HepG2 (cell line): ENCODE measurements at regions not wholly inside any gene's neighbourhood (a gene's known extent, or its start where the extent isn't known, plus 50 kb on each side); places are given as distances from the start of the nearest gene placed in this dataset.

Experiments used
- ATAC-seq: fragments of 200-7000 bp; cut with Tn5 transposase; 3 replicates; pipeline ENCODE4 v1.9.1; 2020; ENCODE audit warnings: mild to moderate bottlenecking, moderate library complexity
- BruUV-seq: library from RNA; stranded (reverse); fragments of 400-500 nt; replicated peaks from 2 replicates; lab custom pipeline; 2021; lab: Mats Ljungman, UMichigan
- CTCF ChIA-PET: fragments of 300-600 bp; formaldehyde crosslinking; extraction: SDS; loops from one replicate; lab custom pipeline; 2021; ENCODE audit warnings: low total read pairs, inconsistent platforms, low intra/inter-chr PET ratio; lab: Yijun Ruan, JAX
- POLR2A ChIA-PET: fragments of 350-600 bp; sonication (Branson Sonifier 250); formaldehyde crosslinking; loops from one replicate; lab custom pipeline; 2020; ENCODE audit warnings: antibody characterized with exemption, inconsistent platforms; lab: Yijun Ruan, JAX
- DNase-seq: peaks from one replicate; pipeline ENCODE4 v3.0.0-alpha.2; 2015; ENCODE audit warnings: low spot score
- FAIRE-seq: peaks from 3 replicates; lab custom pipeline; 2011; peaks lifted over from hg19 to GRCh38; lab: Jason Lieb, UNC
- H2AFZ ChIP-seq: one replicate; pipeline ENCODE4 v1.6.1; 2011; ENCODE audit warnings: low read length, inconsistent platforms
- H3K27ac ChIP-seq: fragments of 300-600 bp; 3 replicates; pipeline ENCODE4 v1.8.0; 2011; ENCODE audit warnings: mixed run types, mild to moderate bottlenecking, mixed read lengths, low read length, inconsistent platforms; ENCODE audit not compliant: insufficient read depth; ENCODE audit errors: extremely low read length
- H3K27me3 ChIP-seq, 2 experiments: fragments of 200-600 bp in 1 of 2; 2 replicates in 1 of 2; 3 replicates in 1 of 2; pipeline versions ENCODE4 v1.6.0 to v1.8.0; 2011; ENCODE audit warnings: low read length in 2 of 2, mild to moderate bottlenecking in 2 of 2, moderate library complexity in 2 of 2, inconsistent platforms in 1 of 2; ENCODE audit not compliant: insufficient read depth in 2 of 2, control insufficient read depth in 1 of 2
- H3K36me3 ChIP-seq, 2 experiments: fragments of 200-600 bp in 1 of 2; replicated peaks in 1 of 2; 2 replicates in 1 of 2; 3 replicates in 1 of 2; pipeline versions ENCODE4 v1.5.1 to v1.8.0; 2011; ENCODE audit warnings: low read length in 2 of 2, inconsistent platforms in 1 of 2; ENCODE audit not compliant: insufficient read depth in 2 of 2, control insufficient read depth in 1 of 2
- H3K4me1 ChIP-seq: 2 replicates; pipeline ENCODE4 v1.5.1; 2012; ENCODE audit warnings: low read length, inconsistent platforms; ENCODE audit not compliant: insufficient read depth
- H3K4me2 ChIP-seq: 2 replicates; pipeline ENCODE4 v1.6.0; 2011; ENCODE audit warnings: low read depth, low read length, inconsistent platforms
- H3K4me3 ChIP-seq, 3 experiments: fragments of 200-600 bp in 1 of 3; sonication (generic), shearing (Covaris generic) in 1 of 3; replicated peaks in 1 of 3; 2 replicates each; pipeline ENCODE4 v1.5.1; 2011 to 2016; ENCODE audit warnings: low read length in 3 of 3, inconsistent platforms in 2 of 3, low read depth in 2 of 3, mild to moderate bottlenecking in 2 of 3, control low read depth in 1 of 3, mixed read lengths in 1 of 3; ENCODE audit not compliant: insufficient read depth in 1 of 3
- H3K79me2 ChIP-seq: one replicate; pipeline ENCODE4 v1.6.1; 2011; ENCODE audit warnings: low read length, inconsistent platforms; ENCODE audit not compliant: insufficient read depth
- H3K9ac ChIP-seq: 2 replicates; pipeline ENCODE4 v1.6.0; 2011; ENCODE audit warnings: mild to moderate bottlenecking, low read depth, low read length, inconsistent platforms; ENCODE audit not compliant: insufficient read depth
- H3K9me3 ChIP-seq: 2 replicates; pipeline ENCODE4 v1.5.1; 2012; ENCODE audit warnings: mild to moderate bottlenecking, low read length
- H4K20me1 ChIP-seq: 2 replicates; pipeline ENCODE4 v1.6.0; 2011; ENCODE audit warnings: inconsistent platforms, mild to moderate bottlenecking, low read length, moderate library complexity; ENCODE audit not compliant: insufficient read depth
- ARNTL ChIP-seq: sonication (generic); formaldehyde crosslinking; IDR thresholded peaks from 2 replicates; pipeline ENCODE4 v1.4.0; 2020; ENCODE audit warnings: mild to moderate bottlenecking, missing genetic modification reagents
- HMG20A ChIP-seq: IDR thresholded peaks from 2 replicates; pipeline ENCODE4 v1.6.1; 2016; ENCODE audit warnings: borderline replicate concordance
- ISX ChIP-seq: sonication (generic); formaldehyde crosslinking; conservative IDR thresholded peaks from 2 replicates; pipeline ENCODE4 v1.5.0; 2020; ENCODE audit warnings: missing genetic modification reagents
- KMT2A ChIP-seq: sonication (generic); formaldehyde crosslinking; IDR thresholded peaks from 2 replicates; pipeline ENCODE4 v1.4.0; 2020; ENCODE audit warnings: missing genetic modification reagents
- MBNL3 ChIP-seq: fragments of 250-450 bp; sonication (Bioruptor Pico); conservative IDR thresholded peaks from 2 replicates; pipeline ENCODE4 v1.8.0; 2022; ENCODE audit warnings: mild to moderate bottlenecking, inconsistent platforms
- NR2F2 ChIP-seq: IDR thresholded peaks from 2 replicates; pipeline ENCODE4 v1.6.1; 2012; ENCODE audit warnings: low read depth, inconsistent platforms, borderline replicate concordance
- PCBP1 ChIP-seq: fragments of 200-400 bp; formaldehyde crosslinking; IDR thresholded peaks from 2 replicates; pipeline ENCODE4 v1.6.1; 2017; ENCODE audit warnings: mild to moderate bottlenecking, low read depth, low read length, borderline replicate concordance
- SRSF4 ChIP-seq: fragments of 200-400 bp; formaldehyde crosslinking; IDR thresholded peaks from one replicate; pipeline ENCODE4 v1.6.1; 2018; ENCODE audit warnings: mild to moderate bottlenecking, low read depth, low read length, moderate library complexity; ENCODE audit not compliant: poor library complexity, severe bottlenecking
- SRSF9 ChIP-seq: fragments of 200-400 bp; formaldehyde crosslinking; IDR thresholded peaks from 2 replicates; pipeline ENCODE4 v1.6.1; 2018; ENCODE audit warnings: borderline replicate concordance, mild to moderate bottlenecking, low read depth, low read length; ENCODE audit not compliant: insufficient read depth, poor library complexity, severe bottlenecking
- ZKSCAN5 ChIP-seq: sonication (generic); formaldehyde crosslinking; IDR thresholded peaks from 2 replicates; pipeline ENCODE4 v1.5.1; 2020; ENCODE audit warnings: mild to moderate bottlenecking, missing genetic modification reagents
- ZNF224 ChIP-seq: sonication (generic); formaldehyde crosslinking; IDR thresholded peaks from 2 replicates; pipeline ENCODE4 v1.5.0; 2020; ENCODE audit warnings: mild to moderate bottlenecking, missing genetic modification reagents
- ZNF251 ChIP-seq: sonication (generic); formaldehyde crosslinking; IDR thresholded peaks from 2 replicates; pipeline ENCODE4 v1.9.0; 2021; ENCODE audit warnings: mild to moderate bottlenecking, missing genetic modification reagents
- ZNF430 ChIP-seq: sonication (generic); formaldehyde crosslinking; IDR thresholded peaks from 2 replicates; pipeline ENCODE4 v1.9.0; 2021; ENCODE audit warnings: mild to moderate bottlenecking, missing genetic modification reagents
- ZNF446 ChIP-seq: sonication (generic); formaldehyde crosslinking; IDR thresholded peaks from 2 replicates; pipeline ENCODE4 v1.5.0; 2020; ENCODE audit warnings: mild to moderate bottlenecking, missing genetic modification reagents
- ZNF563 ChIP-seq: sonication (generic); formaldehyde crosslinking; IDR thresholded peaks from 2 replicates; pipeline ENCODE4 v1.8.0; 2022; ENCODE audit warnings: mild to moderate bottlenecking, moderate library complexity, missing genetic modification reagents
- ZNF605 ChIP-seq: sonication (generic); formaldehyde crosslinking; IDR thresholded peaks from 2 replicates; pipeline ENCODE4 v1.8.0; 2022; ENCODE audit warnings: mild to moderate bottlenecking, missing genetic modification reagents
- ZNF768 ChIP-seq: sonication (generic); formaldehyde crosslinking; IDR thresholded peaks from 2 replicates; pipeline ENCODE4 v1.4.0; 2020; ENCODE audit warnings: missing genetic modification reagents
- WGBS: methylation state at CpG from one replicate; pipeline ENCODE4 v1.1.6; 2017; ENCODE audit warnings: low lambda C conversion rate; 5-methylcytosine and 5-hydroxymethylcytosine counted together
- in situ Hi-C: cut with HindIII; loops from 2 replicates; pipeline ENCODE4 v1.10.0; 2017; ENCODE audit warnings: low pct_unique_long_range_greater_than_20kb; ENCODE audit not compliant: extremely low pct_ligation_motif_present
- intact Hi-C: fragments of 100-400 bp; cut with micrococcal nuclease; formaldehyde crosslinking; loops from one replicate; pipeline ENCODE4 v1.10.0; 2022; ENCODE audit not compliant: unreplicated experiment
- TF ChIP-seq, protein P1 (sequence below): IDR thresholded peaks from 2 replicates; pipeline ENCODE4 v1.6.1; 2016; ENCODE audit warnings: missing genetic modification reagents, missing compliant biosample characterization

DNA sequence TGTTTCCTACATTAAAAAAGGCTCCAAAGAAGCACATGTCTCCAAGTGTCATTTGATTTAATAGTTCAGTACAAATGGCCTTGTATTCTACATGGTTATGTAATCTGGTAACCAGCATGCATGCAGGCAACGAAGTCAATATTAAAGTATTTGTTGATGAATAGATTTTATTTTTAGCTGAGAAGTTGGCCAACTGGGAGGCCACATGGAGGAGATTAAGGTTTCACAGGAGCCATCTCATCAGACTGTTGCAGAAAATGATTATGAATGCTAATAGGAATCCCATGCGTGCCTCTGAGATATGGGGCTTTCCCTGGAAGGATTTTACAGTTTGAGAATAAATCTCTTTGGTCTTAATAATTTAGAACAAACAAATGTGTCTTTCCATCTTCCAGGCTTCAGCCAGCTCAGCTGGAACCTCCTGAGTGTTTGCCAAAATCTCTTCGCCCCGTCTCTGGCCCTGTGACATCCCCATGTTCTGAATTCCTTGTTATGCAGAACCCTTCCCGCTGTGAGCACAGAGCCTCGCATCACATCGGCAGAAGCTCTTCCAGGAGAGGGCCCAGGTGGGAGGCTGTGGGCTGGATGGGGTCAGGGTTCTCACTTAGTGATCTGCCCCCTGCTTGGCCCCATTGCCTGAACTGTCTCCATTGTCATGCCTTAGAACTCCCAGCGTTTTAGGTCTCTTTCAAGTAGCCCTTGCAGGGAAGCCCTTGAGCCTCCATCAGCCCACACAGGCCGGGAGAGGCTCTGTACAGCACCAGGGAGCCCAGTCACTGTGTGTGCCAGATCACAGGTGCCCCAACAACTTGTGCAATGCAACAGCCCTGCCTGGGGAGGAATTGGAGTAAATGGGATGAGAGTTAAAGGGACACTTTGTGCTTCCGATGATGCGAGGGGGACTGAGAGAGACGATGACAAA lies 190.5 kb upstream of the TWIST2 start:
- H3K4me1 ChIP-seq = no peaks in the 10 kb centered on the region
- H3K79me2 ChIP-seq = no peaks in the 10 kb centered on the region
- H3K27me3 ChIP-seq = peaks cover 2 to 36% of the 10 kb centered on the region in 2 experiments; a peak in 3 of 5 replicates
- 31% methylated on average over 12 of the region's 12 CpGs for WGBS
- BruUV-seq = no TSS peak
- ChIA-PET CTCF (no interaction called here), POLR2A (no interaction called here)
- no peak for FAIRE-seq
- no peak for DNase-seq
- intact Hi-C loops (no loop called here), in situ Hi-C loops (no loop called here)
- H3K4me2 ChIP-seq = no peak overlapping the region
- no peak overlapping the region for H3K4me3 ChIP-seq
- no peak overlapping the region for H2AFZ ChIP-seq
- H3K9ac ChIP-seq = no peak overlapping the region
- ATAC-seq = no peak
- no peak overlapping the region for H3K27ac ChIP-seq
- no peaks in the 10 kb centered on the region for H4K20me1 ChIP-seq
- no peaks in the 10 kb centered on the region for H3K36me3 ChIP-seq
- peaks cover 6% of the 10 kb centered on the region for H3K9me3 ChIP-seq
- TF ChIP-seq NR2F2 (no peak), ZNF224 (CRISPR knock-in tag) (no peak), ZNF563 (CRISPR knock-in tag) (no peak), KMT2A (no peak), ZNF768 (CRISPR knock-in tag) (no peak), ZNF251 (no peak), ISX (CRISPR knock-in tag) (no peak), ARNTL (CRISPR knock-in tag) (no peak), SRSF9 (no peak)

DNA sequence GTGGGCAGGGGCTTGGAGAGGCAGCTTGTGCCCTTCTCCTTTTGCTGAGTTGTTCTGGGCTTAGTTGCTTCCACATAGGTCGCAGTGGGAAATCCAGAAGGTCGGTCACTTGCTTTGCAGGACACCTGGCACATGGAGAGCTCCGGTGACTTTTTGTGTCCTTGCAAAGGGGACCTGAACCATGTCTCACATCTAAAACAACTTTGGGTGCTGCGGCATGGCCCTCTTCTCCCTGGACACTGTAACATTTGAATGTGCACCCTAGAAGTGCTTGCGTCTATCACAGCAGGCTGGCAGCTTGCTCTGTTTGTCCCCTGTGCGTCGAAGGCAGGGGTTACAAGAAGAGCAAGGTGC lies 189.9 kb upstream of the TWIST2 start:
- intact Hi-C loops (no loop called here), in situ Hi-C loops (no loop called here)
- no peak overlapping the region for H3K27ac ChIP-seq
- no peak for ATAC-seq
- H3K9me3 ChIP-seq = peaks cover 6% of the 10 kb centered on the region
- no peak overlapping the region for H3K9ac ChIP-seq
- TF ChIP-seq, protein P1, sequence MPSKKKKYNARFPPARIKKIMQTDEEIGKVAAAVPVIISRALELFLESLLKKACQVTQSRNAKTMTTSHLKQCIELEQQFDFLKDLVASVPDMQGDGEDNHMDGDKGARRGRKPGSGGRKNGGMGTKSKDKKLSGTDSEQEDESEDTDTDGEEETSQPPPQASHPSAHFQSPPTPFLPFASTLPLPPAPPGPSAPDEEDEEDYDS (CRISPR knock-in tag) = no peak
- no peak for TF ChIP-seq MBNL3 (CRISPR knock-in tag)
- no peak for TF ChIP-seq ZNF446 (CRISPR knock-in tag)
- no peak for TF ChIP-seq SRSF4
- no peak for TF ChIP-seq HMG20A
- no peak for TF ChIP-seq ZKSCAN5 (CRISPR knock-in tag)
- no peak for TF ChIP-seq ZNF430 (CRISPR knock-in tag)
- no peak for TF ChIP-seq ZNF605
- TF ChIP-seq PCBP1 = no peak
- TF ChIP-seq, all 625 proteins: peak for 0
- Histone ChIP-seq H3K36me3 (no peaks in the 10 kb centered on the region), H3K79me2 (no peaks in the 10 kb centered on the region), H4K20me1 (no peaks in the 10 kb centered on the region), H3K27me3 (peaks cover 2 to 36% of the 10 kb centered on the region in 2 experiments; a peak in 3 of 5 replicates), H3K4me2 (no peak overlapping the region), H3K4me3 (no peak overlapping the region), H3K4me1 (no peaks in the 10 kb centered on the region), H2AFZ (no peak overlapping the region)
- no TSS peak for BruUV-seq
- ChIA-PET POLR2A (no interaction called here), CTCF (no interaction called here)
- FAIRE-seq = no peak
- WGBS = 35% methylated on average over 7 of the region's 7 CpGs
- DNase-seq = no peak
